C4-2B (cell line): ENCODE measurements at regions not wholly inside any gene's neighbourhood (a gene's known extent, or its start where the extent isn't known, plus 50 kb on each side); places are given as distances from the start of the nearest gene placed in this dataset.

Experiments
- H3K27ac ChIP-seq: fragments of 450-650 bp; 2 replicates; pipeline ENCODE4 v1.5.1; 2017
- CTCF ChIP-seq: fragments of 450-650 bp; conservative IDR thresholded peaks from 2 replicates; pipeline ENCODE4 v1.5.1; 2017; ENCODE audit warnings: mild to moderate bottlenecking
- ZFX ChIP-seq: fragments of 450-650 bp; IDR thresholded peaks from 2 replicates; pipeline ENCODE4 v1.6.1; 2017

- no peak for TF ChIP-seq CTCF
- TF ChIP-seq ZFX: no peak
- H3K27ac ChIP-seq: no peak overlapping the region
These were observed 53.5 kb upstream of the LRFN2 start for GRCh38 chr6:40640599-40641227.
